Brain microvascular endothelial cell (primary cell): ENCODE measurements at regions not wholly inside any gene's neighbourhood (a gene's known extent, or its start where the extent isn't known, plus 50 kb on each side); places are given as distances from the start of the nearest gene placed in this dataset.

Experiments
- DNase-seq: peaks from one replicate; pipeline ENCODE4 v3.0.0-alpha.2; 2020
- H3K27ac ChIP-seq: fragments of 250-450 bp; sonication (Bioruptor Pico); 2 replicates; pipeline ENCODE4 v1.5.1; 2020; ENCODE audit warnings: mild to moderate bottlenecking, moderate library complexity
- H3K27me3 ChIP-seq: fragments of 250-450 bp; sonication (Bioruptor Pico); replicated peaks from 2 replicates; pipeline ENCODE4 v1.5.1; 2020; ENCODE audit warnings: mild to moderate bottlenecking
- H3K36me3 ChIP-seq: fragments of 250-450 bp; sonication (Bioruptor Pico); replicated peaks from 2 replicates; pipeline ENCODE4 v1.5.1; 2020; ENCODE audit warnings: mild to moderate bottlenecking
- H3K4me3 ChIP-seq: 2 replicates; pipeline ENCODE4 v1.5.1; 2011; ENCODE audit warnings: low read depth, mild to moderate bottlenecking, control low read depth, low read length, moderate library complexity
- in situ Hi-C: cut with HindIII; loops from 2 replicates; pipeline ENCODE4 v1.10.0; 2017; ENCODE audit warnings: low sequenced_read_pairs, low pct_ligation_motif_present
- TF ChIP-seq, protein P1 (sequence below): IDR thresholded peaks from 2 replicates; pipeline ENCODE4 v1.5.1; 2011; ENCODE audit warnings: low read depth, mild to moderate bottlenecking, moderate library complexity, low read length, control low read depth, inconsistent platforms; ENCODE audit errors: missing control alignments

- TF ChIP-seq, protein P1, sequence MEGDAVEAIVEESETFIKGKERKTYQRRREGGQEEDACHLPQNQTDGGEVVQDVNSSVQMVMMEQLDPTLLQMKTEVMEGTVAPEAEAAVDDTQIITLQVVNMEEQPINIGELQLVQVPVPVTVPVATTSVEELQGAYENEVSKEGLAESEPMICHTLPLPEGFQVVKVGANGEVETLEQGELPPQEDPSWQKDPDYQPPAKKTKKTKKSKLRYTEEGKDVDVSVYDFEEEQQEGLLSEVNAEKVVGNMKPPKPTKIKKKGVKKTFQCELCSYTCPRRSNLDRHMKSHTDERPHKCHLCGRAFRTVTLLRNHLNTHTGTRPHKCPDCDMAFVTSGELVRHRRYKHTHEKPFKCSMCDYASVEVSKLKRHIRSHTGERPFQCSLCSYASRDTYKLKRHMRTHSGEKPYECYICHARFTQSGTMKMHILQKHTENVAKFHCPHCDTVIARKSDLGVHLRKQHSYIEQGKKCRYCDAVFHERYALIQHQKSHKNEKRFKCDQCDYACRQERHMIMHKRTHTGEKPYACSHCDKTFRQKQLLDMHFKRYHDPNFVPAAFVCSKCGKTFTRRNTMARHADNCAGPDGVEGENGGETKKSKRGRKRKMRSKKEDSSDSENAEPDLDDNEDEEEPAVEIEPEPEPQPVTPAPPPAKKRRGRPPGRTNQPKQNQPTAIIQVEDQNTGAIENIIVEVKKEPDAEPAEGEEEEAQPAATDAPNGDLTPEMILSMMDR, result no peak
- no peaks in the 10 kb centered on the region for H3K27me3 ChIP-seq
- no peaks in the 10 kb centered on the region for H3K36me3 ChIP-seq
- DNase-seq, result no peak
- in situ Hi-C loops, result no loop called here
- no peak overlapping the region for H3K27ac ChIP-seq
- no peak overlapping the region for H3K4me3 ChIP-seq
These were observed 247.1 kb upstream of the MON1B start for GRCh38 chr16:76943921-76944320.

DNA sequence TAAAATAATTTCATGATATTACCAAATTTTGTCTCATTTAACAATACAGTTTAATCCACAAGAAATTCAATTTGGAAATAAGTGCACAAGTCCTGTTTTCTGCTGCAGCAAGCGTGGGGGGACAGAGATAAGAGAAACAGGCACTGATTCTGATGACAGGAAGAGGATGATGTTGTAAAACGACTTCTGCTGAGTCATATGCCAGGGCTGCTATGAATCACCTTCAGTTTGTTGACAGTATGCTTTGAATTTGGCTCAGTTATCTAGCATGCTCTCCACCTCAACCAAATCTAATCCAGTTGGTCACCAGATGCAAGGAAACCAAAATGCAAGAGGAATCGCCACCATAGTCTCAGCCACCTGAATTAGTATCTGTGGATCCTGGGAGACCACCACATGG is 244.1 kb upstream of the MON1B start:
- H3K36me3 ChIP-seq, result no peaks in the 10 kb centered on the region
- in situ Hi-C loops, result no loop called here
- TF ChIP-seq, protein P1, result no peak
- no peaks in the 10 kb centered on the region for H3K27me3 ChIP-seq
- no peak overlapping the region for H3K27ac ChIP-seq
- DNase-seq, result peak; percentile 67
- H3K4me3 ChIP-seq, result no peak overlapping the region

DNA sequence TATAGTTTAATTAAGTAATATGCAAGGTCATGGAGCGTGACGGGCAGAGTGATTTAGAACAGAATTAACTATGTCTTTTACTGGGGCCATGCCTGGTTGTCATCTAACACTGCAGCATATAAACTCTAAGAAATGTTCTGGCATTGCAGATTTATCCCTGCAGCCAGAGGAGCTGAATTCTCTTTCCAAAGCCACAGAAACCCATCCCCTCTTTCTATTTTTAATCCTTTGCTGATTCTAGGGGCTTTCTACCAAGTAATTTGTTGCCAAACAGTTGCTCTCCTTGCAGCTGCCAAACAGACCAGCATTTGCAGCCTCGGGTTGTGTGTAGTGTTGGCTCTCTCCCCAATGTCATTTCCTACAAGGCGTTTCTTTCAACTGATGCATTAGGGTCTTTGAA is 243.2 kb upstream of the MON1B start:
- H3K27me3 ChIP-seq, result no peaks in the 10 kb centered on the region
- H3K36me3 ChIP-seq, result no peaks in the 10 kb centered on the region
- TF ChIP-seq, protein P1, result no peak
- no peak overlapping the region for H3K27ac ChIP-seq
- in situ Hi-C loops, result no loop called here
- no peak for DNase-seq
- no peak overlapping the region for H3K4me3 ChIP-seq

DNA sequence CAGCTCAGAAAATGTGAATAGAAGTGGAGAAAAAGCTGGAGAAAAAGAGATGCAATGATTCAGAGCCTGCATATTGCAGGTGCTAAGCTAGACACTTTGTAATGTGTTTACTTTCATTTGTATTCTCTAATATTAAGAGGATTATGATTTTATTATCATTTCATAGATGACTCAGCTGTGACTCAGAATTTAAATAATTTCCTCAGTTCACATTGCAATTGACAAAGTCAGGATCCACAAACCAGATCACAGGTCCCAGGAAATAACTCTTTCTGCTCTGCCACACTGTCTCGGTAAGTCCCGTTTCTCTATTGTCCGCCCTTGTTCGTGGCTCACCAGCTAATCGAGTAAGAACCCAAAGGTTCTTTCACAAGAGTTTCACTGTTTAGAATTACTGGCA is 235.4 kb upstream of the MON1B start:
- peak; percentile 7 for DNase-seq
- Histone ChIP-seq H3K4me3 (no peak overlapping the region), H3K36me3 (no peaks in the 10 kb centered on the region), H3K27me3 (no peaks in the 10 kb centered on the region), H3K27ac (peak overlapping the region; percentile 19)
- in situ Hi-C loops, result no loop called here
- TF ChIP-seq, protein P1, result no peak

DNA sequence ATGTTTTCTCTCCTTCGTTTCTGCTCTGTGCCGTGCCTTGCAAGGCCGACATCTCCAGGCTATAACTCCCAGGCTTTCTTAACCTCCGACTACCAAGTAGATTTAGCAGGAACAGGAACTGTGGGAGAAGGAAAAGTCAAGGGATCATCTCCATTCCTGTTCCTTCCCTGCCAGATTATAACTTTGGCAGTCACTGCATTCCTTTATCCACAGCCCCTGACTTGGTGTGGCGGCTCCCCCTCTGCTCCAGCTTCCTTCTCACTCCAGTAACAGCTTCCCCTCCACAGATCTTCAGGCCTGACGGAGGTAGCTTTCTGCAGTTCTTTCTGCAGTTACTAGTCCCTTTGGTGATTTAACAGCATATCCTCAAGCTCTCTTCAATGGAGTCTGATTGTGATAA is 234.6 kb upstream of the MON1B start:
- Histone ChIP-seq H3K27ac (no peak overlapping the region), H3K27me3 (no peaks in the 10 kb centered on the region), H3K36me3 (no peaks in the 10 kb centered on the region), H3K4me3 (no peak overlapping the region)
- in situ Hi-C loops, result no loop called here
- DNase-seq, result no peak
- TF ChIP-seq, protein P1, result no peak

GRCh38 chr16:76956841-76957240 is 234.1 kb upstream of the MON1B start:
- DNase-seq, result no peak
- TF ChIP-seq, protein P1, result no peak
- in situ Hi-C loops, result no loop called here
- H3K27me3 ChIP-seq, result no peaks in the 10 kb centered on the region
- no peak overlapping the region for H3K27ac ChIP-seq
- no peak overlapping the region for H3K4me3 ChIP-seq
- H3K36me3 ChIP-seq, result no peaks in the 10 kb centered on the region
